GM12878 (cell line): ENCODE measurements at regions not wholly inside any gene's neighbourhood (a gene's known extent, or its start where the extent isn't known, plus 50 kb on each side); places are given as distances from the start of the nearest gene placed in this dataset.

Source experiments
- ATAC-seq: fragments of 200-7000 bp; cut with Tn5 transposase; 3 replicates; pipeline ENCODE4 v1.9.1; 2020; ENCODE audit warnings: mild to moderate bottlenecking, moderate library complexity
- BruUV-seq: library from RNA; stranded (reverse); fragments of 400-500 nt; replicated peaks from 2 replicates; lab custom pipeline; 2021; lab: Mats Ljungman, UMichigan
- CTCF ChIA-PET: fragments of 300-600 bp; sonication (Branson Sonifier 250); formaldehyde crosslinking; extraction: SDS; loops from one replicate; lab custom pipeline; 2021; ENCODE audit warnings: inconsistent platforms; lab: Yijun Ruan, JAX
- POLR2A ChIA-PET: fragments of 350-600 bp; formaldehyde crosslinking; extraction: SDS; loops from one replicate; lab custom pipeline; 2021; ENCODE audit warnings: inconsistent platforms; lab: Charles Lee
- RAD21 ChIA-PET: fragments of 300-600 bp; sonication (Branson Sonifier 250); formaldehyde crosslinking; loops from one replicate; lab custom pipeline; 2023; ENCODE audit warnings: antibody characterized with exemption; ENCODE audit not compliant: unreplicated experiment; lab: Charles Lee
- SMC1A ChIA-PET: fragments of 300-600 bp; sonication (Branson Sonifier 250); formaldehyde crosslinking; loops from one replicate; lab custom pipeline; 2023; ENCODE audit not compliant: unreplicated experiment, uncharacterized antibody; lab: Charles Lee
- DNase-seq: peaks from one replicate; pipeline ENCODE4 v3.0.0-alpha.2; 2011; ENCODE audit warnings: low read depth, low spot score
- FAIRE-seq: peaks from 3 replicates; lab custom pipeline; 2011; peaks lifted over from hg19 to GRCh38; lab: Jason Lieb, UNC
- H2AFZ ChIP-seq: 2 replicates; pipeline ENCODE4 v1.6.0; 2011; ENCODE audit warnings: low read depth, low read length, control low read depth; ENCODE audit not compliant: control insufficient read depth
- H3K27ac ChIP-seq: 2 replicates; pipeline ENCODE4 v1.5.1; 2011; ENCODE audit warnings: control low read depth; ENCODE audit not compliant: control insufficient read depth, insufficient read depth
- H3K27me3 ChIP-seq, 2 experiments: replicated peaks in 1 of 2; 2 replicates each; pipeline versions ENCODE4 v1.6.0 to v1.6.1; 2011; ENCODE audit warnings: low read length in 1 of 2; ENCODE audit not compliant: control insufficient read depth in 2 of 2, insufficient read depth in 2 of 2
- H3K36me3 ChIP-seq, 2 experiments: 2 replicates each; pipeline ENCODE4 v1.5.1; 2011; ENCODE audit warnings: low read length in 1 of 2; ENCODE audit not compliant: control insufficient read depth in 2 of 2, insufficient read depth in 2 of 2
- H3K4me1 ChIP-seq: 2 replicates; pipeline ENCODE4 v1.6.1; 2011; ENCODE audit warnings: mild to moderate bottlenecking, low read length, moderate library complexity, mixed read lengths; ENCODE audit not compliant: control insufficient read depth, insufficient read depth
- H3K4me2 ChIP-seq: 2 replicates; pipeline ENCODE4 v1.6.0; 2011; ENCODE audit warnings: control low read depth; ENCODE audit not compliant: control insufficient read depth, insufficient read depth
- H3K4me3 ChIP-seq: fragments of 200-600 bp; sonication (generic); 2 replicates; pipeline ENCODE4 v1.5.1; 2016
- H3K79me2 ChIP-seq: 2 replicates; pipeline ENCODE4 v1.6.0; 2011; ENCODE audit warnings: low read length; ENCODE audit not compliant: control insufficient read depth, insufficient read depth
- H3K9ac ChIP-seq: 2 replicates; pipeline ENCODE4 v1.8.0; 2011; ENCODE audit warnings: low read length, control low read depth, mixed read lengths; ENCODE audit not compliant: control insufficient read depth, insufficient read depth
- H3K9me3 ChIP-seq: replicated peaks from 3 replicates; pipeline ENCODE4 v1.5.1; 2011; ENCODE audit warnings: mild to moderate bottlenecking, low read length; ENCODE audit not compliant: control insufficient read depth, insufficient read depth
- H4K20me1 ChIP-seq: 2 replicates; pipeline ENCODE4 v1.6.0; 2011; ENCODE audit not compliant: control insufficient read depth, insufficient read depth
- ATF7 ChIP-seq: fragments of 450-650 bp; IDR thresholded peaks from 2 replicates; pipeline ENCODE4 v1.6.1; 2016; ENCODE audit warnings: low read depth, mild to moderate bottlenecking
- BACH1 ChIP-seq: fragments of 450-650 bp; IDR thresholded peaks from 2 replicates; pipeline ENCODE4 v1.6.1; 2017; ENCODE audit warnings: mild to moderate bottlenecking, borderline replicate concordance
- GATAD2B ChIP-seq: fragments of 450-650 bp; conservative IDR thresholded peaks from 2 replicates; pipeline ENCODE4 v1.6.1; 2017; ENCODE audit warnings: low read depth, mild to moderate bottlenecking, moderate library complexity
- KLF5 ChIP-seq: fragments of 450-650 bp; IDR thresholded peaks from 2 replicates; pipeline ENCODE4 v1.6.1; 2014; ENCODE audit warnings: mild to moderate bottlenecking; ENCODE audit not compliant: partially characterized antibody
- LARP7 ChIP-seq: fragments of 450-650 bp; IDR thresholded peaks from 2 replicates; pipeline ENCODE4 v1.6.1; 2017; ENCODE audit warnings: mild to moderate bottlenecking
- MTA3 ChIP-seq: IDR thresholded peaks from 2 replicates; pipeline ENCODE4 v1.6.1; 2012; ENCODE audit warnings: low read length, inconsistent platforms, borderline replicate concordance
- PML ChIP-seq: IDR thresholded peaks from 2 replicates; pipeline ENCODE4 v1.6.1; 2012; ENCODE audit warnings: low read length, inconsistent platforms
- POLR2AphosphoS2 ChIP-seq: IDR thresholded peaks from 2 replicates; pipeline ENCODE4 v1.6.1; 2011; ENCODE audit warnings: low read depth, mild to moderate bottlenecking, low read length, improper control_type of control experiment, moderate library complexity
- SMARCA5 ChIP-seq: fragments of 450-650 bp; IDR thresholded peaks from 2 replicates; pipeline ENCODE4 v1.6.1; 2017; ENCODE audit warnings: mild to moderate bottlenecking
- SP1 ChIP-seq: IDR thresholded peaks from one replicate; pipeline ENCODE4 v1.6.1; 2011; ENCODE audit warnings: low read depth, low read length
- SREBF2 ChIP-seq: IDR thresholded peaks from 2 replicates; pipeline ENCODE4 v1.6.1; 2012; ENCODE audit warnings: mild to moderate bottlenecking, low read length
- SUZ12 ChIP-seq: fragments of 200-600 bp; sonication (generic); IDR thresholded peaks from one replicate; pipeline ENCODE4 v1.6.1; 2018; ENCODE audit warnings: antibody characterized with exemption, mild to moderate bottlenecking; ENCODE audit not compliant: unreplicated experiment
- USF2 ChIP-seq: IDR thresholded peaks from 2 replicates; pipeline ENCODE4 v1.6.1; 2011; ENCODE audit warnings: low read depth, low read length, improper control_type of control experiment, borderline replicate concordance
- ZNF24 ChIP-seq: fragments of 450-650 bp; IDR thresholded peaks from 2 replicates; pipeline ENCODE4 v1.6.1; 2017; ENCODE audit warnings: antibody characterized with exemption, mild to moderate bottlenecking
- ZZZ3 ChIP-seq: IDR thresholded peaks from 2 replicates; pipeline ENCODE4 v1.6.1; 2011; ENCODE audit warnings: low read depth; ENCODE audit not compliant: control insufficient read depth, insufficient read length
- WGBS: methylation state at CpG from one replicate; pipeline ENCODE4 v1.1.6; 2016; ENCODE audit warnings: low lambda C conversion rate; ENCODE audit not compliant: insufficient replicate concordance, insufficient coverage; ENCODE audit errors: missing lambda C conversion rate; 5-methylcytosine and 5-hydroxymethylcytosine counted together
- in situ Hi-C: fragments of 300-500 bp; cut with MboI; formaldehyde crosslinking; loops from 9 replicates; pipeline ENCODE4 v1.14.3; 2018; ENCODE audit warnings: mixed read lengths
- intact Hi-C: fragments of 100-400 bp; cut with micrococcal nuclease; formaldehyde crosslinking; loops from one replicate; pipeline ENCODE4 v1.14.2; 2022; ENCODE audit not compliant: unreplicated experiment
- TF ChIP-seq, protein P1 (sequence below): IDR thresholded peaks from 2 replicates; pipeline ENCODE4 v1.6.1; 2012; ENCODE audit warnings: low read depth, low read length, improper control_type of control experiment
- TF ChIP-seq, protein P2 (sequence below): fragments of 450-650 bp; conservative IDR thresholded peaks from 2 replicates; pipeline ENCODE4 v1.6.1; 2017; ENCODE audit warnings: mild to moderate bottlenecking, moderate library complexity

DNA sequence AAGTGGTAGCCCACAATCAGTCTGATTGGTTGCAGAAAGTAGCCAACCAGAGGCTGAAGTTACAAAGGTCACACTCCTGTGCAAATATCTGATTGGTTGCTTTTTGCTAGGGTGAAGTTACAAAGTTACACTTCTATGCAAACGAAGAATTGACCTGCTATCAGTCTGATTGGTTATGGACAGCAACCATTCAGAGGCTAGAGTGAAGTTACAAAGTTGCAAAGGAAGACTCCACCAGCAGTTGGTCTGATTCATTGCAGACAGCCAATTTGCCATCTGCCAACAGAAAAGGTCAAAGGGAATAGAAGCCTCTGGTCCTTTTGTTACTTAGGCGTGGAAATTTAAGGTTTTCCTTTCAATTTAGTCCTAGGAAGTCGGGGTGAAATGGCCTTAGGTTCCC, 377.7 kb downstream of the PRDM5 start:
- Histone ChIP-seq H4K20me1 (no peaks in the 10 kb centered on the region), H3K79me2 (no peaks in the 10 kb centered on the region), H3K27me3 (no peaks in the 10 kb centered on the region), H2AFZ (no peak overlapping the region), H3K9ac (no peak overlapping the region), H3K4me3 (no peak overlapping the region), H3K9me3 (no peaks in the 10 kb centered on the region), H3K36me3 (no peaks in the 10 kb centered on the region), H3K27ac (no peak overlapping the region), H3K4me2 (no peak overlapping the region), H3K4me1 (no peaks in the 10 kb centered on the region)
- no peak for ATAC-seq
- CTCF ChIA-PET = no interaction called here
- SMC1A ChIA-PET = no interaction called here
- WGBS = 0% methylated on average over 3 of the region's 3 CpGs
- POLR2A ChIA-PET = no interaction called here
- no TSS peak for BruUV-seq
- DNase-seq = no peak
- RAD21 ChIA-PET = no interaction called here
- no peak for TF ChIP-seq GATAD2B
- TF ChIP-seq LARP7 = no peak
- TF ChIP-seq ZNF24 = no peak
- no peak for TF ChIP-seq ZZZ3
- TF ChIP-seq SP1 = no peak
- FAIRE-seq = no peak
- intact Hi-C loops = no loop called here
- in situ Hi-C loops = no loop called here

GRCh38 chr4:120540625-120541024, 381.9 kb downstream of the PRDM5 start:
- ATAC-seq = no peak
- H4K20me1 ChIP-seq = no peaks in the 10 kb centered on the region
- H3K27ac ChIP-seq = no peak overlapping the region
- no peak overlapping the region for H2AFZ ChIP-seq
- no peak overlapping the region for H3K4me3 ChIP-seq
- 24% methylated on average over 5 of the region's 5 CpGs for whole genome bisulfite sequencing
- no peak for DNase-seq
- TF ChIP-seq ATF7 (no peak), ZZZ3 (no peak), SUZ12 (no peak), MTA3 (no peak), POLR2AphosphoS2 (no peak), PML (no peak), SMARCA5 (no peak), KLF5 (no peak), SP1 (no peak), USF2 (no peak), SREBF2 (no peak), BACH1 (no peak)
- TF ChIP-seq, protein P1, sequence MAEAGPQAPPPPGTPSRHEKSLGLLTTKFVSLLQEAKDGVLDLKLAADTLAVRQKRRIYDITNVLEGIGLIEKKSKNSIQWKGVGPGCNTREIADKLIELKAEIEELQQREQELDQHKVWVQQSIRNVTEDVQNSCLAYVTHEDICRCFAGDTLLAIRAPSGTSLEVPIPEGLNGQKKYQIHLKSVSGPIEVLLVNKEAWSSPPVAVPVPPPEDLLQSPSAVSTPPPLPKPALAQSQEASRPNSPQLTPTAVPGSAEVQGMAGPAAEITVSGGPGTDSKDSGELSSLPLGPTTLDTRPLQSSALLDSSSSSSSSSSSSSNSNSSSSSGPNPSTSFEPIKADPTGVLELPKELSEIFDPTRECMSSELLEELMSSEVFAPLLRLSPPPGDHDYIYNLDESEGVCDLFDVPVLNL = no peak
- TF ChIP-seq, protein P2, sequence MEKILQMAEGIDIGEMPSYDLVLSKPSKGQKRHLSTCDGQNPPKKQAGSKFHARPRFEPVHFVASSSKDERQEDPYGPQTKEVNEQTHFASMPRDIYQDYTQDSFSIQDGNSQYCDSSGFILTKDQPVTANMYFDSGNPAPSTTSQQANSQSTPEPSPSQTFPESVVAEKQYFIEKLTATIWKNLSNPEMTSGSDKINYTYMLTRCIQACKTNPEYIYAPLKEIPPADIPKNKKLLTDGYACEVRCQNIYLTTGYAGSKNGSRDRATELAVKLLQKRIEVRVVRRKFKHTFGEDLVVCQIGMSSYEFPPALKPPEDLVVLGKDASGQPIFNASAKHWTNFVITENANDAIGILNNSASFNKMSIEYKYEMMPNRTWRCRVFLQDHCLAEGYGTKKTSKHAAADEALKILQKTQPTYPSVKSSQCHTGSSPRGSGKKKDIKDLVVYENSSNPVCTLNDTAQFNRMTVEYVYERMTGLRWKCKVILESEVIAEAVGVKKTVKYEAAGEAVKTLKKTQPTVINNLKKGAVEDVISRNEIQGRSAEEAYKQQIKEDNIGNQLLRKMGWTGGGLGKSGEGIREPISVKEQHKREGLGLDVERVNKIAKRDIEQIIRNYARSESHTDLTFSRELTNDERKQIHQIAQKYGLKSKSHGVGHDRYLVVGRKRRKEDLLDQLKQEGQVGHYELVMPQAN = no peak
- no peaks in the 10 kb centered on the region for H3K27me3 ChIP-seq
- no peak for FAIRE-seq
- H3K9ac ChIP-seq = no peak overlapping the region
- H3K4me2 ChIP-seq = no peak overlapping the region
- no peaks in the 10 kb centered on the region for H3K79me2 ChIP-seq
- SMC1A ChIA-PET = interaction anchor here (1.5 kb wide), 1 partner anchor 19 kb away, joined by 3 read pairs; no protein-coding TSS in a partner anchor
- POLR2A ChIA-PET = no interaction called here
- BruUV-seq = no TSS peak
- intact Hi-C loops = no loop called here
- no peaks in the 10 kb centered on the region for H3K36me3 ChIP-seq
- H3K9me3 ChIP-seq = no peaks in the 10 kb centered on the region
- in situ Hi-C loops = no loop called here
- CTCF ChIA-PET = no interaction called here
- RAD21 ChIA-PET = no interaction called here
- H3K4me1 ChIP-seq = no peaks in the 10 kb centered on the region
